ENCODE measurements at regions not wholly inside any gene's neighbourhood (a gene's known extent, or its start where the extent isn't known, plus 50 kb on each side); places are given as distances from the start of the nearest gene placed in this dataset.
"Not testable (repeated sequence)": the region's sequence is repeated elsewhere in the genome, so short reads cannot be mapped to it uniquely, and the experiment has no call there.

- in situ Hi-C loops (cut with MboI; ENCODE audit: low sequenced_read_pairs): no loop called here
- H3K27me3 ChIP-seq (ENCODE audit: low read depth): no peaks in the 10 kb centered on the region
- no peak for DNase-seq (ENCODE audit: low spot score in 2 of 2)
- no peaks in the 10 kb centered on the region for H3K4me1 ChIP-seq
- no peaks in the 10 kb centered on the region for H3K9me3 ChIP-seq
- no peaks in the 10 kb centered on the region for H3K36me3 ChIP-seq (replicated peaks)
- no peak overlapping the region for H3K4me3 ChIP-seq
Measured at GRCh38 chr21:31442339-31442738, 98.3 kb upstream of the TIAM1 start.

GRCh38 chr21:31429506-31429905, 85.4 kb upstream of the TIAM1 start:
- no peaks in the 10 kb centered on the region for H3K4me1 ChIP-seq
- no peaks in the 10 kb centered on the region for H3K27me3 ChIP-seq (ENCODE audit: low read depth)
- in situ Hi-C loops (cut with MboI; ENCODE audit: low sequenced_read_pairs): no loop called here
- no peak for DNase-seq (ENCODE audit: low spot score in 2 of 2)
- no peaks in the 10 kb centered on the region for H3K36me3 ChIP-seq (replicated peaks)
- no peaks in the 10 kb centered on the region for H3K9me3 ChIP-seq
- H3K4me3 ChIP-seq: no peak overlapping the region

GRCh38 chr21:31426235-31426797, 82.3 kb upstream of the TIAM1 start:
- in situ Hi-C loops (cut with MboI; ENCODE audit: low sequenced_read_pairs): no loop called here
- H3K9me3 ChIP-seq: no peaks in the 10 kb centered on the region
- H3K4me1 ChIP-seq: no peaks in the 10 kb centered on the region
- no peak for DNase-seq (ENCODE audit: low spot score in 2 of 2)
- H3K4me3 ChIP-seq: no peak overlapping the region
- H3K36me3 ChIP-seq (replicated peaks): no peaks in the 10 kb centered on the region
- no peaks in the 10 kb centered on the region for H3K27me3 ChIP-seq (ENCODE audit: low read depth)

GRCh38 chr21:31425138-31425537, 81.1 kb upstream of the TIAM1 start:
- Histone ChIP-seq H3K4me1 (no peaks in the 10 kb centered on the region), H3K9me3 (no peaks in the 10 kb centered on the region), H3K27me3 (ENCODE audit: low read depth) (no peaks in the 10 kb centered on the region), H3K4me3 (no peak overlapping the region), H3K36me3 (replicated peaks) (no peaks in the 10 kb centered on the region)
- in situ Hi-C loops (cut with MboI; ENCODE audit: low sequenced_read_pairs): no loop called here
- DNase-seq (ENCODE audit: low spot score in 2 of 2): no peak

- no peaks in the 10 kb centered on the region for H3K4me1 ChIP-seq
- in situ Hi-C loops (cut with MboI; ENCODE audit: low sequenced_read_pairs): no loop called here
- DNase-seq (ENCODE audit: low spot score in 2 of 2): no peak
Measured at GRCh38 chr21:31424058-31424457, 80.0 kb upstream of the TIAM1 start.

GRCh38 chr21:31420988-31421387, 76.9 kb upstream of the TIAM1 start:
- Histone ChIP-seq H3K4me3 (no peak overlapping the region), H3K27me3 (ENCODE audit: low read depth) (no peaks in the 10 kb centered on the region), H3K9me3 (no peaks in the 10 kb centered on the region), H3K36me3 (replicated peaks) (no peaks in the 10 kb centered on the region), H3K4me1 (no peaks in the 10 kb centered on the region)
- in situ Hi-C loops (cut with MboI; ENCODE audit: low sequenced_read_pairs): no loop called here
- DNase-seq (ENCODE audit: low spot score in 2 of 2): no peak

More at GRCh38 chr21:31424058-31424457, 80.0 kb upstream of the TIAM1 start:
- H3K27me3 ChIP-seq (ENCODE audit: low read depth): no peaks in the 10 kb centered on the region
- H3K36me3 ChIP-seq (replicated peaks): no peaks in the 10 kb centered on the region
- H3K9me3 ChIP-seq: no peaks in the 10 kb centered on the region
- H3K4me3 ChIP-seq: no peak overlapping the region

- Histone ChIP-seq H3K36me3 (replicated peaks) (no peaks in the 10 kb centered on the region), H3K4me1 (no peaks in the 10 kb centered on the region), H3K4me3 (no peak overlapping the region), H3K27me3 (ENCODE audit: low read depth) (no peaks in the 10 kb centered on the region), H3K9me3 (no peaks in the 10 kb centered on the region)
- in situ Hi-C loops (cut with MboI; ENCODE audit: low sequenced_read_pairs): no loop called here
- no peak for DNase-seq (ENCODE audit: low spot score in 2 of 2)
Measured at GRCh38 chr21:31420354-31420753, 76.3 kb upstream of the TIAM1 start.

GRCh38 chr21:31418377-31419001, 74.4 kb upstream of the TIAM1 start:
- Histone ChIP-seq H3K9me3 (no peaks in the 10 kb centered on the region), H3K27me3 (ENCODE audit: low read depth) (no peaks in the 10 kb centered on the region), H3K36me3 (replicated peaks) (no peaks in the 10 kb centered on the region), H3K4me1 (no peaks in the 10 kb centered on the region), H3K4me3 (no peak overlapping the region)
- DNase-seq (ENCODE audit: low spot score in 2 of 2): no peak
- in situ Hi-C loops (cut with MboI; ENCODE audit: low sequenced_read_pairs): no loop called here

- H3K4me1 ChIP-seq; H3K36me3 ChIP-seq (replicated peaks); H3K27me3 ChIP-seq (ENCODE audit: low read depth); H3K9me3 ChIP-seq; DNase-seq (ENCODE audit: low spot score in 2 of 2); in situ Hi-C loops (cut with MboI; ENCODE audit: low sequenced_read_pairs); H3K4me3 ChIP-seq: not testable (repeated sequence)
Measured at GRCh38 chr21:31417214-31417613, 73.2 kb upstream of the TIAM1 start.

GRCh38 chr21:31416465-31416864, 72.4 kb upstream of the TIAM1 start:
- H3K9me3 ChIP-seq: no peaks in the 10 kb centered on the region
- H3K4me3 ChIP-seq: no peak overlapping the region
- H3K27me3 ChIP-seq (ENCODE audit: low read depth): no peaks in the 10 kb centered on the region
- in situ Hi-C loops (cut with MboI; ENCODE audit: low sequenced_read_pairs): no loop called here
- no peaks in the 10 kb centered on the region for H3K4me1 ChIP-seq
- H3K36me3 ChIP-seq (replicated peaks): no peaks in the 10 kb centered on the region
- no peak for DNase-seq (ENCODE audit: low spot score in 2 of 2)

GRCh38 chr21:31414263-31415000, 70.4 kb upstream of the TIAM1 start:
- H3K27me3 ChIP-seq (ENCODE audit: low read depth): no peaks in the 10 kb centered on the region
- in situ Hi-C loops (cut with MboI; ENCODE audit: low sequenced_read_pairs): no loop called here
- DNase-seq (ENCODE audit: low spot score in 2 of 2): no peak

GRCh38 chr21:31413698-31414097, 69.6 kb upstream of the TIAM1 start:
- in situ Hi-C loops (cut with MboI; ENCODE audit: low sequenced_read_pairs): no loop called here
- H3K4me3 ChIP-seq: no peak overlapping the region
- DNase-seq (ENCODE audit: low spot score in 2 of 2): no peak
- no peaks in the 10 kb centered on the region for H3K27me3 ChIP-seq (ENCODE audit: low read depth)
- H3K36me3 ChIP-seq (replicated peaks): no peaks in the 10 kb centered on the region
- H3K4me1 ChIP-seq: no peaks in the 10 kb centered on the region
- H3K9me3 ChIP-seq: no peaks in the 10 kb centered on the region

More at GRCh38 chr21:31414263-31415000, 70.4 kb upstream of the TIAM1 start:
- Histone ChIP-seq H3K9me3 (no peaks in the 10 kb centered on the region), H3K36me3 (replicated peaks) (no peaks in the 10 kb centered on the region), H3K4me1 (no peaks in the 10 kb centered on the region), H3K4me3 (no peak overlapping the region)

GRCh38 chr21:31410499-31411131, 66.6 kb upstream of the TIAM1 start:
- Histone ChIP-seq H3K4me1 (no peaks in the 10 kb centered on the region), H3K27me3 (ENCODE audit: low read depth) (no peaks in the 10 kb centered on the region), H3K9me3 (no peaks in the 10 kb centered on the region), H3K4me3 (no peak overlapping the region), H3K36me3 (replicated peaks) (no peaks in the 10 kb centered on the region)
- in situ Hi-C loops (cut with MboI; ENCODE audit: low sequenced_read_pairs): no loop called here
- DNase-seq (ENCODE audit: low spot score in 2 of 2): no peak

- no peak for DNase-seq (ENCODE audit: low spot score in 2 of 2)
- Histone ChIP-seq H3K27me3 (ENCODE audit: low read depth) (no peaks in the 10 kb centered on the region), H3K4me3 (no peak overlapping the region), H3K36me3 (replicated peaks) (no peaks in the 10 kb centered on the region), H3K9me3 (no peaks in the 10 kb centered on the region), H3K4me1 (no peaks in the 10 kb centered on the region)
- in situ Hi-C loops (cut with MboI; ENCODE audit: low sequenced_read_pairs): no loop called here
Measured at GRCh38 chr21:31409831-31410487, 65.9 kb upstream of the TIAM1 start.
